Hepatocyte (in vitro differentiated cells): ENCODE measurements at regions not wholly inside any gene's neighbourhood (a gene's known extent, or its start where the extent isn't known, plus 50 kb on each side); places are given as distances from the start of the nearest gene placed in this dataset.

ENCODE experiments used
- DNase-seq: peaks from one replicate; pipeline ENCODE4 v3.0.0-alpha.2; 2016; ENCODE audit warnings: low spot score
- H2AFZ ChIP-seq: fragments of 200-600 bp; sonication (generic); 2 replicates; pipeline ENCODE4 v1.6.0; 2016; ENCODE audit warnings: antibody characterized with exemption, mild to moderate bottlenecking
- H3K27ac ChIP-seq: fragments of 200-600 bp; sonication (generic); 2 replicates; pipeline ENCODE4 v1.5.1; 2016; ENCODE audit warnings: mild to moderate bottlenecking
- H3K27me3 ChIP-seq: fragments of 200-600 bp; sonication (generic); 2 replicates; pipeline ENCODE4 v1.6.1; 2016
- H3K36me3 ChIP-seq: fragments of 200-600 bp; sonication (generic); replicated peaks from 2 replicates; pipeline ENCODE4 v1.5.1; 2016; ENCODE audit warnings: low read depth; ENCODE audit not compliant: insufficient read depth
- H3K4me1 ChIP-seq: fragments of 200-600 bp; sonication (generic); 2 replicates; pipeline ENCODE4 v1.5.1; 2016; ENCODE audit warnings: mild to moderate bottlenecking, moderate library complexity; ENCODE audit not compliant: insufficient read depth
- H3K4me2 ChIP-seq: fragments of 200-600 bp; sonication (generic); 2 replicates; pipeline ENCODE4 v1.6.0; 2016
- H3K4me3 ChIP-seq: fragments of 200-600 bp; sonication (generic); 2 replicates; pipeline ENCODE4 v1.5.1; 2016; ENCODE audit warnings: mild to moderate bottlenecking
- H3K79me2 ChIP-seq: fragments of 200-600 bp; sonication (generic); 2 replicates; pipeline ENCODE4 v1.6.0; 2017; ENCODE audit warnings: mild to moderate bottlenecking
- H3K9me2 ChIP-seq: fragments of 200-600 bp; sonication (generic); replicated peaks from 2 replicates; pipeline ENCODE4 v1.6.0; 2017; ENCODE audit warnings: mild to moderate bottlenecking; ENCODE audit not compliant: insufficient read depth
- H3K9me3 ChIP-seq: fragments of 200-600 bp; sonication (generic); 2 replicates; pipeline ENCODE4 v1.5.1; 2016; ENCODE audit warnings: low read depth, mild to moderate bottlenecking
- H4K20me1 ChIP-seq: fragments of 200-600 bp; sonication (generic); 2 replicates; pipeline ENCODE4 v1.6.0; 2016; ENCODE audit warnings: mild to moderate bottlenecking; ENCODE audit not compliant: insufficient read depth, poor library complexity, severe bottlenecking
- EZH2 ChIP-seq: fragments of 200-600 bp; sonication (generic); IDR thresholded peaks from 2 replicates; pipeline ENCODE4 v1.6.1; 2016; ENCODE audit warnings: antibody characterized with exemption, mild to moderate bottlenecking, borderline replicate concordance
- EZH2phosphoT487 ChIP-seq: fragments of 200-600 bp; sonication (generic); IDR thresholded peaks from one replicate; pipeline ENCODE4 v1.6.1; 2018; ENCODE audit warnings: antibody characterized with exemption, mild to moderate bottlenecking, low read depth, moderate library complexity; ENCODE audit not compliant: unreplicated experiment, severe bottlenecking
- WGBS: methylation state at CpG from one replicate; pipeline ENCODE4 v1.1.6; 2016; ENCODE audit warnings: low lambda C conversion rate; ENCODE audit errors: missing lambda C conversion rate; 5-methylcytosine and 5-hydroxymethylcytosine counted together
- TF ChIP-seq, protein P1 (sequence below): fragments of 200-600 bp; sonication (generic); IDR thresholded peaks from 2 replicates; pipeline ENCODE4 v1.5.1; 2016; ENCODE audit warnings: antibody characterized with exemption, mild to moderate bottlenecking; ENCODE audit not compliant: poor library complexity

DNA sequence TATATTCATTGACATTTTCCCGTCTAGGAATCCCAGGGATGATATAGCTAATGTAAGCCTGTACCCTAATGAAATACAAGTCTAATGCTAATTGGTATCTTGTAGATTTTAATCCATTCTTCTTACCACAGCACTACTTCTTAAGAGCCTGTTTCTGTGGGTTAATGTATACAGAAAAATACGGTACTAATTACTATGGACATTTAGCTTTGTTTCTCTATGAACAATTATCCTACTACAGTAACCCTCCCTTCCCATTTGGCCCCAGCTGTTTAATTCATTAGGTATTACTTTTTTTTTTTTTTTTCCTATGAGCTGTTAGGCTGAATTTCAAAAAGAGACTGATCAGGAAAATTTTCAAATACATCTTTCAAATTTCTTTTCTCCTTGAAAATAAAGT, 245.1 kb upstream of the SLC7A11 start:
- Histone ChIP-seq H3K9me2 (no peaks in the 10 kb centered on the region), H3K9me3 (no peaks in the 10 kb centered on the region), H3K27ac (no peak overlapping the region), H3K36me3 (no peaks in the 10 kb centered on the region), H2AFZ (no peak overlapping the region), H3K27me3 (no peaks in the 10 kb centered on the region), H3K4me1 (no peaks in the 10 kb centered on the region), H4K20me1 (no peaks in the 10 kb centered on the region), H3K79me2 (no peaks in the 10 kb centered on the region), H3K4me2 (no peak overlapping the region), H3K4me3 (no peak overlapping the region)
- 78% methylated on average over 2 of the region's 2 CpGs for WGBS
- no peak for DNase-seq
- TF ChIP-seq EZH2 = no peak
- TF ChIP-seq, protein P1, sequence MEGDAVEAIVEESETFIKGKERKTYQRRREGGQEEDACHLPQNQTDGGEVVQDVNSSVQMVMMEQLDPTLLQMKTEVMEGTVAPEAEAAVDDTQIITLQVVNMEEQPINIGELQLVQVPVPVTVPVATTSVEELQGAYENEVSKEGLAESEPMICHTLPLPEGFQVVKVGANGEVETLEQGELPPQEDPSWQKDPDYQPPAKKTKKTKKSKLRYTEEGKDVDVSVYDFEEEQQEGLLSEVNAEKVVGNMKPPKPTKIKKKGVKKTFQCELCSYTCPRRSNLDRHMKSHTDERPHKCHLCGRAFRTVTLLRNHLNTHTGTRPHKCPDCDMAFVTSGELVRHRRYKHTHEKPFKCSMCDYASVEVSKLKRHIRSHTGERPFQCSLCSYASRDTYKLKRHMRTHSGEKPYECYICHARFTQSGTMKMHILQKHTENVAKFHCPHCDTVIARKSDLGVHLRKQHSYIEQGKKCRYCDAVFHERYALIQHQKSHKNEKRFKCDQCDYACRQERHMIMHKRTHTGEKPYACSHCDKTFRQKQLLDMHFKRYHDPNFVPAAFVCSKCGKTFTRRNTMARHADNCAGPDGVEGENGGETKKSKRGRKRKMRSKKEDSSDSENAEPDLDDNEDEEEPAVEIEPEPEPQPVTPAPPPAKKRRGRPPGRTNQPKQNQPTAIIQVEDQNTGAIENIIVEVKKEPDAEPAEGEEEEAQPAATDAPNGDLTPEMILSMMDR = no peak
- no peak for TF ChIP-seq EZH2phosphoT487

DNA sequence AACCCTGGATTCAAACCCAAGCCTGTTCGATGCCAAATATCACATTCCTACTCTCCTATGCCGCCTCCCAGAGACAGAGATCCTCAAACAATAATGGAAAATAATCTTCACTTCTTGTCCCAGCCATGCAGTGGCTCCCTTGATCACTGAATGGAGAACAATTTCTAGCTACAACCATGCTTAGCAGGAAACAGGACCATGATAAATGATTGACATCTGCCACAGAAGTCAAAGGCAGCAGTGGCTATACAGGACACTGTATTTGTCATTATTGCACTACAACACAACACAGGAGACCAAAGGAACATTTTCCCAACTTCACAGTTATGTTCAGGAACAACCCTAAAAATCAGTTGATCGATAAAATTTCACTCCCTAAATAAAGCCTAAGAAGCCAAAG, 243.3 kb upstream of the SLC7A11 start:
- H3K4me3 ChIP-seq = no peak overlapping the region
- TF ChIP-seq, protein P1 = no peak
- TF ChIP-seq EZH2phosphoT487 (no peak), EZH2 (no peak)
- H3K4me2 ChIP-seq = no peak overlapping the region
- H4K20me1 ChIP-seq = no peaks in the 10 kb centered on the region
- H3K9me3 ChIP-seq = no peaks in the 10 kb centered on the region
- H3K27me3 ChIP-seq = no peaks in the 10 kb centered on the region
- no peak overlapping the region for H3K27ac ChIP-seq
- DNase-seq = no peak
- no peaks in the 10 kb centered on the region for H3K9me2 ChIP-seq
- H3K79me2 ChIP-seq = no peaks in the 10 kb centered on the region
- 92% methylated on average over 3 of the region's 3 CpGs for WGBS
- H3K4me1 ChIP-seq = no peaks in the 10 kb centered on the region
- no peak overlapping the region for H2AFZ ChIP-seq
- H3K36me3 ChIP-seq = no peaks in the 10 kb centered on the region

DNA sequence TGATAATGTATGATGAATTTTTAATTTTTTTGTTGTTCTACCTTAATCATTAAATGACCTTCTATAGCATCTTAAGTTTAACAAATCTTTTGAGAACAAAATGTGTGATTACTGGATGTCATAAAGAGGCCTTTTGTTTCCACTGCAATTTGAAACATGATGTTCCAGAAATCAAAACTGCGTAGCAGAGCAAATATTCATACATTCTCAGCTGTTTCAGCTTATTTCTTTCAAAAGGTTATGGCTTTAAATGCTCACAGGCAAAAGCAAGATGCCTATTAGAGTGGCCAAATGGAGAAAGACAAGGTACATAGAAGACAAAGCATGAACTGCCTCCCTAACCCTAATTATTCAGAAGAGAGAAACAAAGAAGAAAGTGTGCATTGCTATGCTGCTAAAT, 233.0 kb upstream of the SLC7A11 start:
- no peak for DNase-seq
- no peaks in the 10 kb centered on the region for H3K4me1 ChIP-seq
- 94% methylated on average over 1 of the region's 1 CpG for WGBS
- no peaks in the 10 kb centered on the region for H3K27me3 ChIP-seq
- H3K9me2 ChIP-seq = no peaks in the 10 kb centered on the region
- no peak overlapping the region for H3K27ac ChIP-seq
- H2AFZ ChIP-seq = no peak overlapping the region
- H3K4me2 ChIP-seq = no peak overlapping the region
- no peaks in the 10 kb centered on the region for H3K79me2 ChIP-seq
- H3K36me3 ChIP-seq = no peaks in the 10 kb centered on the region
- no peak overlapping the region for H3K4me3 ChIP-seq
- H3K9me3 ChIP-seq = no peaks in the 10 kb centered on the region
- TF ChIP-seq EZH2phosphoT487 = no peak
- TF ChIP-seq, protein P1 = no peak
- TF ChIP-seq EZH2 = no peak
- H4K20me1 ChIP-seq = no peaks in the 10 kb centered on the region

DNA sequence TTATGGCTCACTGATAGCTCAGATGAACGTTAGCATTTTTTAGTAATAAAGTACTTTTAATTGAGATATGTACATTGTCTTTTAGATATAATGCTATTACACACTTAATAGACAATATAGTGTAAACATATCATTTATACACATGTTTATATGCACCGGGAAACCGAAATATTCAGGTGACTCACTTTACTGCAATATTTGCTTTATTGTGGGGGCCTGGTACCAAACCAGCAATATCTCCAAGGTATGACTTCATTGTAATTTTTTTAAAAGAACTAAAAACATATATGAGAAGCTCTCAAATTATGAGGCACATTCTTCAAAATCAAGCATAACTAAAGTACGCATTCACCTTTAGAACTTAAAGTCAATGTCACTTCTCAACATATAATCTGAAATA, 231.2 kb upstream of the SLC7A11 start:
- no peaks in the 10 kb centered on the region for H4K20me1 ChIP-seq
- H3K9me3 ChIP-seq = no peaks in the 10 kb centered on the region
- TF ChIP-seq, protein P1 = no peak
- no peak for TF ChIP-seq EZH2phosphoT487
- no peak for TF ChIP-seq EZH2
- H3K4me2 ChIP-seq = no peak overlapping the region
- H2AFZ ChIP-seq = no peak overlapping the region
- H3K9me2 ChIP-seq = no peaks in the 10 kb centered on the region
- no peak overlapping the region for H3K4me3 ChIP-seq
- no peak for DNase-seq
- no peaks in the 10 kb centered on the region for H3K27me3 ChIP-seq
- H3K79me2 ChIP-seq = no peaks in the 10 kb centered on the region
- H3K27ac ChIP-seq = no peak overlapping the region
- no peaks in the 10 kb centered on the region for H3K36me3 ChIP-seq
- H3K4me1 ChIP-seq = no peaks in the 10 kb centered on the region
- WGBS = 93% methylated on average over 4 of the region's 4 CpGs
